CD14-positive monocyte (primary cell): ENCODE measurements at regions not wholly inside any gene's neighbourhood (a gene's known extent, or its start where the extent isn't known, plus 50 kb on each side); places are given as distances from the start of the nearest gene placed in this dataset.

Experiments
- DNase-seq, 3 donors: peaks; one replicate each; pipeline ENCODE4 v3.0.0-alpha.2; 2011 to 2022
- H2AFZ ChIP-seq: 2 replicates; pipeline ENCODE4 v1.6.0; 2012; ENCODE audit warnings: mild to moderate bottlenecking, low read depth, low read length, inconsistent platforms; ENCODE audit not compliant: insufficient read depth, poor library complexity, severe bottlenecking
- H3K27ac ChIP-seq, 2 donors: 1 replicate in 1 of 2; 2 replicates in 1 of 2; pipeline ENCODE4 v1.5.1; 2012 to 2013; ENCODE audit warnings: low read length in 2 of 2, control low read depth in 1 of 2, inconsistent platforms in 1 of 2, low read depth in 1 of 2, mild to moderate bottlenecking in 1 of 2
- H3K27me3 ChIP-seq, 2 donors: one replicate each; pipeline versions ENCODE4 v1.6.0 to v1.6.1; 2011 to 2013; ENCODE audit warnings: low read length in 2 of 2; ENCODE audit not compliant: control insufficient read depth in 2 of 2, insufficient read depth in 2 of 2
- H3K36me3 ChIP-seq, 2 donors: replicated peaks in 1 of 2; 1 replicate in 1 of 2; 2 replicates in 1 of 2; pipeline versions ENCODE4 v1.5.1 to v1.6.1; 2012 to 2013; ENCODE audit warnings: low read length in 2 of 2, control low read depth in 1 of 2, inconsistent platforms in 1 of 2, mild to moderate bottlenecking in 1 of 2; ENCODE audit not compliant: insufficient read depth in 2 of 2, control insufficient read depth in 1 of 2
- H3K4me1 ChIP-seq, 2 donors: 1 replicate in 1 of 2; 2 replicates in 1 of 2; pipeline versions ENCODE4 v1.5.1 to v1.6.1; 2012 to 2013; ENCODE audit warnings: low read length in 2 of 2, control low read depth in 1 of 2, inconsistent platforms in 1 of 2, mild to moderate bottlenecking in 1 of 2, moderate library complexity in 1 of 2; ENCODE audit not compliant: insufficient read depth in 2 of 2, control insufficient read depth in 1 of 2
- H3K4me2 ChIP-seq: replicated peaks from 2 replicates; pipeline ENCODE3; 2012; ENCODE audit warnings: low read length, moderate library complexity, mild to moderate bottlenecking; ENCODE audit not compliant: poor library complexity, severe bottlenecking; ENCODE audit errors: extremely low read depth
- H3K4me3 ChIP-seq, 3 experiments: fragments of 200-600 bp in 1 of 3; sonication (generic) in 1 of 3; replicated peaks in 1 of 3; 1 replicate in 2 of 3; 2 replicates in 1 of 3; pipeline ENCODE4 v1.5.1; 2011 to 2013; ENCODE audit warnings: low read length in 3 of 3, mild to moderate bottlenecking in 3 of 3, control low read depth in 2 of 3, low read depth in 2 of 3, inconsistent platforms in 1 of 3, moderate library complexity in 1 of 3
- H3K79me2 ChIP-seq: 2 replicates; pipeline ENCODE4 v1.6.0; 2012; ENCODE audit warnings: mild to moderate bottlenecking, control low read depth, inconsistent platforms, low read length, moderate library complexity; ENCODE audit not compliant: insufficient read depth
- H3K9ac ChIP-seq: 2 replicates; pipeline ENCODE4 v1.6.0; 2017; ENCODE audit warnings: low read length, mild to moderate bottlenecking; ENCODE audit not compliant: insufficient read depth, poor library complexity, severe bottlenecking
- H3K9me3 ChIP-seq, 2 donors: replicated peaks in 1 of 2; 1 replicate in 1 of 2; 2 replicates in 1 of 2; pipeline versions ENCODE4 v1.5.1 to v1.6.1; 2012 to 2013; ENCODE audit warnings: low read length in 2 of 2, control low read depth in 1 of 2; ENCODE audit not compliant: control insufficient read depth in 1 of 2, insufficient read depth in 1 of 2
- H4K20me1 ChIP-seq: 2 replicates; pipeline ENCODE4 v1.6.0; 2012; ENCODE audit warnings: mild to moderate bottlenecking, low read length, control low read depth, moderate library complexity; ENCODE audit not compliant: insufficient read depth
- H3K27ac Mint-ChIP-seq, 7 donors: one replicate each; pipeline ENCODE4 v1.8.0; 2020; ENCODE audit warnings: mild to moderate bottlenecking in 7 of 7, mixed read lengths in 7 of 7, moderate library complexity in 6 of 7, inconsistent platforms in 2 of 7
- H3K27me3 Mint-ChIP-seq, 3 donors: one replicate each; pipeline ENCODE4 v1.8.0; 2021 to 2022; ENCODE audit warnings: low read depth in 3 of 3, mild to moderate bottlenecking in 3 of 3, mixed read lengths in 3 of 3, moderate library complexity in 3 of 3, inconsistent platforms in 1 of 3
- H3K36me3 Mint-ChIP-seq, 2 donors: one replicate each; pipeline ENCODE4 v1.8.0; 2020; ENCODE audit warnings: mixed read lengths in 2 of 2, inconsistent platforms in 1 of 2, mild to moderate bottlenecking in 1 of 2
- H3K4me1 Mint-ChIP-seq: one replicate; pipeline ENCODE4 v1.8.0; 2020; ENCODE audit warnings: mild to moderate bottlenecking, mixed read lengths
- H3K4me3 Mint-ChIP-seq, 2 donors: one replicate each; pipeline ENCODE4 v1.8.0; 2020; ENCODE audit warnings: mild to moderate bottlenecking in 2 of 2, mixed read lengths in 2 of 2, moderate library complexity in 1 of 2
- H3K9me3 Mint-ChIP-seq, 7 donors: one replicate each; pipeline ENCODE4 v1.8.0; 2020 to 2022; ENCODE audit warnings: mixed read lengths in 7 of 7, mild to moderate bottlenecking in 6 of 7, moderate library complexity in 6 of 7, inconsistent platforms in 2 of 7
- WGBS: methylation state at CpG from one replicate; pipeline ENCODE4 v1.1.5; 2013; ENCODE audit warnings: missing lambda C conversion rate; ENCODE audit not compliant: insufficient coverage; 5-methylcytosine and 5-hydroxymethylcytosine counted together
- intact Hi-C, 2 donors: fragments of 100-400 bp; cut with micrococcal nuclease; formaldehyde crosslinking; loops; one replicate each; pipeline versions ENCODE4 v1.15.0 to v1.15.1; 2023
- TF ChIP-seq, protein P1 (sequence below): fragments of 200-600 bp; IDR thresholded peaks from one replicate; pipeline ENCODE4 v1.8.0; 2022; ENCODE audit warnings: antibody characterized with exemption, mild to moderate bottlenecking

DNA sequence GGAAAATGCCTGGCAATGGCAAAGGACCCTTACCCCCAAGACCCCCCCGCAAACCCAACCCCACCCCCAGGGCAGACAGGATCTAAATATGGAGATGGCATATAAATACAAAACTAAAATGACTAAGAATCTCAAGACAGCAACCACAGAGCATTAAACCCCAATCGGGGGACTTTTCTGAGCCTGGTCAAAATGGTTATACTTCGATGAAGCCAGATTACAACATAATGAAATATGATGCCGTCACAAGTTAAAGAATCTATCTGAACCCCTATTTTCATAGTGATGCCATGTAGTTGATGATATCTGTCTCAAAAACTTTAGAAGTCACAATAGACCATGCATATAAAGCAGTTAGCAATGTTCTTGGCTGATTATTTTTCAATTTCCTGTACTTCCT, 223.6 kb downstream of the CGGBP1 start:
- no peak overlapping the region for H3K4me3 Mint-ChIP-seq
- no CpG with 5 or more reads among the region's 4 CpGs for WGBS
- H3K4me1 Mint-ChIP-seq: peaks cover 18% of the 10 kb centered on the region
- Histone ChIP-seq H4K20me1 (no peaks in the 10 kb centered on the region), H3K27ac (no peak overlapping the region), H3K4me3 (peak overlapping the region in 1 of 3 experiments; percentile 2), H3K27me3 (no peaks in the 10 kb centered on the region), H3K4me1 (peaks cover 12 to 22% of the 10 kb centered on the region in 2 donors), H3K4me2 (peak overlapping the region; percentile 26), H2AFZ (no peak overlapping the region), H3K9me3 (no peaks in the 10 kb centered on the region), H3K79me2 (no peaks in the 10 kb centered on the region), H3K36me3 (no peaks in the 10 kb centered on the region), H3K9ac (no peak overlapping the region)
- H3K36me3 Mint-ChIP-seq: no peaks in the 10 kb centered on the region
- TF ChIP-seq, protein P1, sequence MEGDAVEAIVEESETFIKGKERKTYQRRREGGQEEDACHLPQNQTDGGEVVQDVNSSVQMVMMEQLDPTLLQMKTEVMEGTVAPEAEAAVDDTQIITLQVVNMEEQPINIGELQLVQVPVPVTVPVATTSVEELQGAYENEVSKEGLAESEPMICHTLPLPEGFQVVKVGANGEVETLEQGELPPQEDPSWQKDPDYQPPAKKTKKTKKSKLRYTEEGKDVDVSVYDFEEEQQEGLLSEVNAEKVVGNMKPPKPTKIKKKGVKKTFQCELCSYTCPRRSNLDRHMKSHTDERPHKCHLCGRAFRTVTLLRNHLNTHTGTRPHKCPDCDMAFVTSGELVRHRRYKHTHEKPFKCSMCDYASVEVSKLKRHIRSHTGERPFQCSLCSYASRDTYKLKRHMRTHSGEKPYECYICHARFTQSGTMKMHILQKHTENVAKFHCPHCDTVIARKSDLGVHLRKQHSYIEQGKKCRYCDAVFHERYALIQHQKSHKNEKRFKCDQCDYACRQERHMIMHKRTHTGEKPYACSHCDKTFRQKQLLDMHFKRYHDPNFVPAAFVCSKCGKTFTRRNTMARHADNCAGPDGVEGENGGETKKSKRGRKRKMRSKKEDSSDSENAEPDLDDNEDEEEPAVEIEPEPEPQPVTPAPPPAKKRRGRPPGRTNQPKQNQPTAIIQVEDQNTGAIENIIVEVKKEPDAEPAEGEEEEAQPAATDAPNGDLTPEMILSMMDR: no peak
- peaks cover 0 to 4% (median 0%) of the 10 kb centered on the region in 7 donors for H3K9me3 Mint-ChIP-seq
- DNase-seq: peak in 1 of 3 donors; percentile 6
- intact Hi-C loops: no loop called here
- no peaks in the 10 kb centered on the region for H3K27me3 Mint-ChIP-seq
- no peak overlapping the region for H3K27ac Mint-ChIP-seq

DNA sequence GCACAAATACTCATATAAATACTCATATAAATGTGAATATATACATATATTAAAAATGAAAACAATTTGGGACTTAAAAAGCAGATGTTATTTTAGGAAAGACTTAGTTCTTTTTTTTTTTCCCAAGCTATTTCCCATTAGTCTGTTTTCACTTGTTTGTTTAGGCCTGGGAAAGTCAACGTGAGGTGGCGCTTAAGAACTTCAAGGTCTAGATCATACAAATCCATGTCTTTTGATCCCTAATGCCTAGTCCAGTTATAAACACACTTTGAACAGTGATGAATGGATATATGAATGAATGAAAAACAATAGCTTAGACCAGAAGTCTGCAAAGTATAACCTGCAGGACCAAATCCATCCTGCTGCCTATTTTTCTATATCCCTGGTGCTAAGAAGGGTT, 224.5 kb downstream of the CGGBP1 start:
- Histone ChIP-seq H3K4me1 (peaks cover 12 to 22% of the 10 kb centered on the region in 2 donors), H3K4me2 (no peak overlapping the region), H3K9me3 (no peaks in the 10 kb centered on the region), H4K20me1 (no peaks in the 10 kb centered on the region), H3K9ac (no peak overlapping the region), H3K27ac (no peak overlapping the region), H3K27me3 (no peaks in the 10 kb centered on the region), H3K4me3 (no peak overlapping the region), H3K79me2 (no peaks in the 10 kb centered on the region), H3K36me3 (no peaks in the 10 kb centered on the region), H2AFZ (no peak overlapping the region)
- intact Hi-C loops: no loop called here
- no peak for DNase-seq
- H3K9me3 Mint-ChIP-seq: peaks cover 0 to 4% (median 0%) of the 10 kb centered on the region in 7 donors
- TF ChIP-seq, protein P1: no peak
- no peaks in the 10 kb centered on the region for H3K27me3 Mint-ChIP-seq
- no peak overlapping the region for H3K27ac Mint-ChIP-seq
- no peaks in the 10 kb centered on the region for H3K36me3 Mint-ChIP-seq
- H3K4me1 Mint-ChIP-seq: peaks cover 18% of the 10 kb centered on the region
- WGBS: no CpG with 5 or more reads among the region's 2 CpGs
- no peak overlapping the region for H3K4me3 Mint-ChIP-seq
